IPS-20b (cell line): ENCODE measurements at regions not wholly inside any gene's neighbourhood (a gene's known extent, or its start where the extent isn't known, plus 50 kb on each side); places are given as distances from the start of the nearest gene placed in this dataset.

Experiments
- H3K27ac ChIP-seq: one replicate; pipeline ENCODE4 v1.5.1; 2013; ENCODE audit warnings: low read length
- H3K27me3 ChIP-seq: 2 replicates; pipeline ENCODE4 v1.6.1; 2013; ENCODE audit warnings: mild to moderate bottlenecking, low read length, inconsistent platforms; ENCODE audit not compliant: insufficient read depth
- H3K36me3 ChIP-seq: 2 replicates; pipeline ENCODE4 v1.6.1; 2013; ENCODE audit warnings: low read depth, mild to moderate bottlenecking, inconsistent platforms, low read length, moderate library complexity; ENCODE audit not compliant: insufficient read depth
- H3K4me1 ChIP-seq: 2 replicates; pipeline ENCODE4 v1.6.1; 2013; ENCODE audit warnings: mild to moderate bottlenecking, control low read depth, inconsistent platforms, low read length, moderate library complexity; ENCODE audit not compliant: insufficient read depth
- H3K4me3 ChIP-seq: 2 replicates; pipeline ENCODE4 v1.5.1; 2013; ENCODE audit warnings: mild to moderate bottlenecking, low read length, inconsistent platforms
- H3K9ac ChIP-seq: 2 replicates; pipeline ENCODE4 v1.6.1; 2013; ENCODE audit warnings: low read depth, mild to moderate bottlenecking, inconsistent platforms, low read length, moderate library complexity
- H3K9me3 ChIP-seq: 2 replicates; pipeline ENCODE4 v1.6.1; 2013; ENCODE audit warnings: mild to moderate bottlenecking, low read depth, low read length, inconsistent platforms; ENCODE audit not compliant: insufficient read depth

GRCh38 chr1:216793303-216793702, 70.1 kb upstream of the ESRRG start:
- Histone ChIP-seq H3K27me3 (no peaks in the 10 kb centered on the region), H3K9me3 (no peaks in the 10 kb centered on the region), H3K36me3 (no peaks in the 10 kb centered on the region), H3K27ac (no peak overlapping the region), H3K4me1 (0 out of 2 replicates have a peak, but pooled peaks cover 2% of the 10 kb centered on the region), H3K4me3 (no peak overlapping the region), H3K9ac (no peak overlapping the region)

GRCh38 chr1:216788671-216789070, 65.4 kb upstream of the ESRRG start:
- Histone ChIP-seq H3K4me1 (no peaks in the 10 kb centered on the region), H3K9ac (no peak overlapping the region), H3K4me3 (no peak overlapping the region), H3K36me3 (no peaks in the 10 kb centered on the region), H3K9me3 (no peaks in the 10 kb centered on the region), H3K27ac (no peak overlapping the region), H3K27me3 (no peaks in the 10 kb centered on the region)

GRCh38 chr1:216785737-216786136, 62.5 kb upstream of the ESRRG start:
- no peak overlapping the region for H3K27ac ChIP-seq
- H3K9me3 ChIP-seq: no peaks in the 10 kb centered on the region
- peaks cover 9% of the 10 kb centered on the region for H3K4me1 ChIP-seq
- no peak overlapping the region for H3K4me3 ChIP-seq
- H3K9ac ChIP-seq: no peak overlapping the region
- no peaks in the 10 kb centered on the region for H3K27me3 ChIP-seq
- H3K36me3 ChIP-seq: no peaks in the 10 kb centered on the region

GRCh38 chr1:216785221-216785620, 62.0 kb upstream of the ESRRG start:
- no peak overlapping the region for H3K9ac ChIP-seq
- no peaks in the 10 kb centered on the region for H3K9me3 ChIP-seq
- peaks cover 9% of the 10 kb centered on the region for H3K4me1 ChIP-seq
- no peaks in the 10 kb centered on the region for H3K36me3 ChIP-seq
- no peak overlapping the region for H3K27ac ChIP-seq
- no peaks in the 10 kb centered on the region for H3K27me3 ChIP-seq
- H3K4me3 ChIP-seq: no peak overlapping the region

- Histone ChIP-seq H3K4me3 (no peak overlapping the region), H3K9ac (no peak overlapping the region), H3K4me1 (peaks cover 9% of the 10 kb centered on the region), H3K9me3 (no peaks in the 10 kb centered on the region), H3K27ac (no peak overlapping the region), H3K36me3 (no peaks in the 10 kb centered on the region), H3K27me3 (no peaks in the 10 kb centered on the region)
These were observed 56.5 kb upstream of the ESRRG start for GRCh38 chr1:216779686-216780085.

- no peak overlapping the region for H3K27ac ChIP-seq
- H3K4me1 ChIP-seq: peaks cover 9% of the 10 kb centered on the region
- no peak overlapping the region for H3K9ac ChIP-seq
- no peaks in the 10 kb centered on the region for H3K36me3 ChIP-seq
- no peaks in the 10 kb centered on the region for H3K27me3 ChIP-seq
- no peak overlapping the region for H3K4me3 ChIP-seq
- no peaks in the 10 kb centered on the region for H3K9me3 ChIP-seq
These were observed 55.5 kb upstream of the ESRRG start for GRCh38 chr1:216778737-216779136.

GRCh38 chr1:216777148-216777547, 53.9 kb upstream of the ESRRG start:
- H3K36me3 ChIP-seq: no peaks in the 10 kb centered on the region
- H3K4me3 ChIP-seq: no peak overlapping the region
- H3K9me3 ChIP-seq: no peaks in the 10 kb centered on the region
- H3K27ac ChIP-seq: no peak overlapping the region
- H3K27me3 ChIP-seq: no peaks in the 10 kb centered on the region
- peaks cover 7% of the 10 kb centered on the region for H3K4me1 ChIP-seq
- H3K9ac ChIP-seq: no peak overlapping the region
